SK-N-MC (cell line): ENCODE measurements at regions not wholly inside any gene's neighbourhood (a gene's known extent, or its start where the extent isn't known, plus 50 kb on each side); places are given as distances from the start of the nearest gene placed in this dataset.

ENCODE experiments used
- EZH2 ChIP-seq: fragments of 200-600 bp; sonication (generic); IDR thresholded peaks from one replicate; pipeline ENCODE4 v1.6.1; 2017; ENCODE audit warnings: antibody characterized with exemption
- POLR2AphosphoS5 ChIP-seq: IDR thresholded peaks from 2 replicates; pipeline ENCODE4 v1.6.1; 2012; ENCODE audit warnings: mild to moderate bottlenecking, low read depth, low read length, borderline replicate concordance

DNA sequence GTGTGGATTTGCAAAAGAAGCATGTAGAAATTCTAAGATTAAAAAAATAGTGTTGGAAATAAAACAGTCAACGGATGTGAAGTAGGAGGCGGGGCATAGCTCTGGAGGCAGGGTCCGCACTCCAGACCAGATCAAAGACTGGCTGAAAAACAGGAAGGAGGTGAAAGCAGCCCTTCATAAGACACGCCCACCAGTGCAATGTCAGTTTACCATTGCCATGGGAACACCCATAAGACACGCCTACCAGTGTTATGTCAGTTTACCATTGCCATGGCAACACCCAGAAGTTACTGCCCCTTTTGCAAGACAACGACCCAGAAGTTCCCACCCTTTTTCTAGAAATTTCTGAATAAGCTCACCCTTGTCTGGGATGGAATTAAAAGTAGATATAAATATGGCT lies 87.1 kb downstream of the FZD10 start:
- TF ChIP-seq POLR2AphosphoS5 (no peak), EZH2 (no peak)
